SK-N-SH (cell line): ENCODE measurements at regions not wholly inside any gene's neighbourhood (a gene's known extent, or its start where the extent isn't known, plus 50 kb on each side); places are given as distances from the start of the nearest gene placed in this dataset.

Source experiments
- CTCF ChIA-PET: fragments of 300-600, 350-600 bp; formaldehyde crosslinking; extraction: SDS; loops from one replicate; lab custom pipeline; 2021; lab: Yijun Ruan, JAX
- POLR2A ChIA-PET: fragments of 350-600 bp; sonication (Branson Sonifier 250); formaldehyde crosslinking; extraction: SDS; loops from one replicate; lab custom pipeline; 2020; ENCODE audit warnings: antibody characterized with exemption, inconsistent platforms; lab: Yijun Ruan, JAX
- DNase-seq: peaks from one replicate; pipeline ENCODE4 v3.0.0; 2012
- H2AFZ ChIP-seq: fragments of 200-600 bp; sonication (generic); 2 replicates; pipeline ENCODE4 v1.8.1; 2016; ENCODE audit warnings: antibody characterized with exemption, mild to moderate bottlenecking, low read depth
- H3F3A ChIP-seq: fragments of 200-600 bp; sonication (generic); replicated peaks from 2 replicates; pipeline ENCODE3; 2016; ENCODE audit warnings: antibody characterized with exemption, mild to moderate bottlenecking; ENCODE audit not compliant: insufficient read depth
- H3K27ac ChIP-seq, 2 experiments: fragments of 200-500 bp in 1 of 2; fragments of 200-600 bp in 1 of 2; sonication (Bioruptor generic) in 1 of 2; sonication (generic), shearing (Covaris generic) in 1 of 2; 2 replicates each; pipeline versions ENCODE4 v1.5.1 to v1.6.1; 2014 to 2016; ENCODE audit warnings: low read depth in 2 of 2, inconsistent platforms in 1 of 2, low read length in 1 of 2, mild to moderate bottlenecking in 1 of 2, mixed read lengths in 1 of 2
- H3K27me3 ChIP-seq: fragments of 200-600 bp; sonication (generic), shearing (Covaris generic); 2 replicates; pipeline ENCODE4 v1.6.1; 2016; ENCODE audit warnings: mixed run types; ENCODE audit not compliant: insufficient read depth
- H3K36me3 ChIP-seq, 2 experiments: fragments of 200-500 bp in 1 of 2; fragments of 200-600 bp in 1 of 2; sonication (Bioruptor generic) in 1 of 2; sonication (generic) in 1 of 2; replicated peaks in 1 of 2; 2 replicates each; pipeline versions ENCODE3 to v1.5.1; 2014 to 2016; ENCODE audit warnings: low read length in 1 of 2, mild to moderate bottlenecking in 1 of 2; ENCODE audit not compliant: insufficient read depth in 2 of 2, control insufficient read depth in 1 of 2
- H3K4me1 ChIP-seq, 2 experiments: fragments of 200-500 bp in 1 of 2; fragments of 200-600 bp in 1 of 2; sonication (Bioruptor generic) in 1 of 2; sonication (generic), shearing (Covaris generic) in 1 of 2; 2 replicates each; pipeline versions ENCODE4 v1.5.1 to v1.6.1; 2014 to 2016; ENCODE audit warnings: low read depth in 1 of 2, low read length in 1 of 2, mixed run types in 1 of 2; ENCODE audit not compliant: insufficient read depth in 2 of 2, control insufficient read depth in 1 of 2
- H3K4me2 ChIP-seq: fragments of 200-600 bp; sonication (generic), shearing (Covaris generic); 2 replicates; pipeline ENCODE4 v1.6.1; 2017; ENCODE audit warnings: mixed run types
- H3K4me3 ChIP-seq, 2 experiments: fragments of 200-500 bp in 1 of 2; fragments of 200-600 bp in 1 of 2; sonication (Bioruptor generic) in 1 of 2; sonication (generic), shearing (Covaris generic) in 1 of 2; 2 replicates each; pipeline versions ENCODE4 v1.5.1 to v1.8.1; 2014 to 2016; ENCODE audit warnings: low read depth in 2 of 2, inconsistent platforms in 1 of 2, low read length in 1 of 2, mild to moderate bottlenecking in 1 of 2, mixed read lengths in 1 of 2, moderate library complexity in 1 of 2
- H3K79me2 ChIP-seq: fragments of 200-600 bp; sonication (generic); 2 replicates; pipeline ENCODE4 v1.8.1; 2017; ENCODE audit warnings: mild to moderate bottlenecking; ENCODE audit not compliant: insufficient read depth
- H3K9ac ChIP-seq: fragments of 200-600 bp; sonication (generic); 2 replicates; pipeline ENCODE4 v1.6.1; 2017; ENCODE audit warnings: mixed run types
- H3K9me2 ChIP-seq: fragments of 200-600 bp; sonication (generic); 2 replicates; pipeline ENCODE4 v1.6.1; 2017; ENCODE audit warnings: mixed run types
- H3K9me3 ChIP-seq: fragments of 200-600 bp; sonication (generic); 2 replicates; pipeline ENCODE4 v1.6.1; 2017; ENCODE audit warnings: mixed run types, mild to moderate bottlenecking, moderate library complexity
- H4K20me1 ChIP-seq: fragments of 200-600 bp; sonication (generic); 2 replicates; pipeline ENCODE4 v1.6.1; 2017; ENCODE audit warnings: mild to moderate bottlenecking, mixed run types; ENCODE audit not compliant: insufficient read depth
- EP300 ChIP-seq, 2 experiments: IDR thresholded peaks; 2 replicates each; pipeline versions ENCODE4 v1.4.0 to v1.6.1; 2012; ENCODE audit warnings: borderline replicate concordance in 1 of 2, low read depth in 1 of 2, low read length in 1 of 2
- EZH2phosphoT487 ChIP-seq: fragments of 200-600 bp; sonication (generic); IDR thresholded peaks from 2 replicates; pipeline ENCODE4 v1.6.1; 2017; ENCODE audit warnings: low read depth, mixed run types, mild to moderate bottlenecking, antibody characterized with exemption, moderate library complexity, borderline replicate concordance
- FOXM1 ChIP-seq: IDR thresholded peaks from 2 replicates; pipeline ENCODE4 v1.4.0; 2012; ENCODE audit warnings: low read depth, mild to moderate bottlenecking
- GABPA ChIP-seq: IDR thresholded peaks from 2 replicates; pipeline ENCODE4 v1.4.0; 2012; ENCODE audit warnings: low read depth, mild to moderate bottlenecking
- GATA2 ChIP-seq: sonication (generic); formaldehyde crosslinking; IDR thresholded peaks from 2 replicates; pipeline ENCODE4 v1.5.0; 2020; ENCODE audit warnings: mild to moderate bottlenecking, missing genetic modification reagents
- MEF2A ChIP-seq: IDR thresholded peaks from 2 replicates; pipeline ENCODE4 v1.4.0; 2012; ENCODE audit warnings: low read depth, borderline replicate concordance
- MXI1 ChIP-seq: IDR thresholded peaks from 2 replicates; pipeline ENCODE4 v1.6.1; 2012; ENCODE audit warnings: mild to moderate bottlenecking, low read depth, low read length, improper control_type of control experiment
- NFIC ChIP-seq: IDR thresholded peaks from 2 replicates; pipeline ENCODE4 v1.4.0; 2012; ENCODE audit warnings: borderline replicate concordance
- NRF1 ChIP-seq: IDR thresholded peaks from 2 replicates; pipeline ENCODE4 v1.6.1; 2012; ENCODE audit warnings: low read depth, mild to moderate bottlenecking, low read length
- RCOR1 ChIP-seq: fragments of 150-350 bp; IDR thresholded peaks from 2 replicates; pipeline ENCODE4 v1.6.1; 2017; ENCODE audit warnings: antibody characterized with exemption, low read length
- RXRA ChIP-seq: IDR thresholded peaks from 2 replicates; pipeline ENCODE4 v1.4.0; 2012; ENCODE audit warnings: low read depth, mild to moderate bottlenecking, borderline replicate concordance
- SIN3A ChIP-seq: IDR thresholded peaks from 2 replicates; pipeline ENCODE4 v1.6.1; 2012; ENCODE audit warnings: low read depth, mild to moderate bottlenecking, low read length, moderate library complexity, borderline replicate concordance
- YY1 ChIP-seq: IDR thresholded peaks from 2 replicates; pipeline ENCODE4 v1.4.0; 2012; ENCODE audit warnings: low read depth, mild to moderate bottlenecking
- WGBS: methylation state at CpG from one replicate; pipeline ENCODE4 v1.1.6; 2017; ENCODE audit warnings: low lambda C conversion rate; 5-methylcytosine and 5-hydroxymethylcytosine counted together
- TF ChIP-seq, protein P1 (sequence below): fragments of 150-350 bp; IDR thresholded peaks from 2 replicates; pipeline ENCODE4 v1.6.1; 2017; ENCODE audit warnings: antibody characterized with exemption, low read length, low read depth, borderline replicate concordance
- TF ChIP-seq, protein P2 (sequence below): fragments of 200-600 bp; sonication (generic); IDR thresholded peaks from 2 replicates; pipeline ENCODE4 v1.6.1; 2017; ENCODE audit warnings: antibody characterized with exemption, mild to moderate bottlenecking, moderate library complexity
- TF ChIP-seq, protein P3 (sequence below): IDR thresholded peaks from 2 replicates; pipeline ENCODE4 v1.6.1; 2012; ENCODE audit warnings: mild to moderate bottlenecking, low read depth, low read length, moderate library complexity

DNA sequence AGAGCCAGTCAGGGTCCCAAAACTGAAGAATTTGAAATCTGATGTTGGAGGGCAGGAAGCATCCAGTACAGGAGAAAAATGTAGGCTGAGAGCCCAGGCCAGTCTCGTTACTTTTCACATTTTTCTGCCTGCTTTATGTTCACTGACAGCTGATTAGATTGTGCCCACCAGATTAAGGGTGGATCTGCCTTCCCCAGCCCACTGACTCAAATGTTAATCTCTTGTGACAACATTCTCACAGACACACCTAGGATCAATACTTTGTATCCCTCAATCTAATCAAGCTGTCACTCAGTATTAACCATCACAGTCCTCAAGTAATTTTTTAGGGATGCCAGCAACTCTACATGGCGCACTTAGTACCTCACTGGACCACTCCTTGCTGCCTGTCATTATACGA is 1345.3 kb downstream of the FAM181B start:
- DNase-seq, result no peak
- Histone ChIP-seq H3K27me3 (no peaks in the 10 kb centered on the region), H3K4me3 (no peak overlapping the region), H3K9me2 (no peaks in the 10 kb centered on the region), H4K20me1 (no peaks in the 10 kb centered on the region), H2AFZ (no peak overlapping the region), H3K36me3 (no peaks in the 10 kb centered on the region), H3F3A (no peaks in the 10 kb centered on the region), H3K9ac (no peak overlapping the region), H3K79me2 (no peaks in the 10 kb centered on the region), H3K27ac (no peak overlapping the region), H3K4me2 (no peak overlapping the region), H3K9me3 (no peaks in the 10 kb centered on the region), H3K4me1 (no peaks in the 10 kb centered on the region)
- ChIA-PET CTCF (no interaction called here), POLR2A (no interaction called here)
- no peak for TF ChIP-seq EZH2phosphoT487
- TF ChIP-seq NRF1, result no peak
- no peak for TF ChIP-seq RXRA
- TF ChIP-seq, protein P1, sequence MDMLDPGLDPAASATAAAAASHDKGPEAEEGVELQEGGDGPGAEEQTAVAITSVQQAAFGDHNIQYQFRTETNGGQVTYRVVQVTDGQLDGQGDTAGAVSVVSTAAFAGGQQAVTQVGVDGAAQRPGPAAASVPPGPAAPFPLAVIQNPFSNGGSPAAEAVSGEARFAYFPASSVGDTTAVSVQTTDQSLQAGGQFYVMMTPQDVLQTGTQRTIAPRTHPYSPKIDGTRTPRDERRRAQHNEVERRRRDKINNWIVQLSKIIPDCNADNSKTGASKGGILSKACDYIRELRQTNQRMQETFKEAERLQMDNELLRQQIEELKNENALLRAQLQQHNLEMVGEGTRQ, result no peak
- TF ChIP-seq, protein P2, sequence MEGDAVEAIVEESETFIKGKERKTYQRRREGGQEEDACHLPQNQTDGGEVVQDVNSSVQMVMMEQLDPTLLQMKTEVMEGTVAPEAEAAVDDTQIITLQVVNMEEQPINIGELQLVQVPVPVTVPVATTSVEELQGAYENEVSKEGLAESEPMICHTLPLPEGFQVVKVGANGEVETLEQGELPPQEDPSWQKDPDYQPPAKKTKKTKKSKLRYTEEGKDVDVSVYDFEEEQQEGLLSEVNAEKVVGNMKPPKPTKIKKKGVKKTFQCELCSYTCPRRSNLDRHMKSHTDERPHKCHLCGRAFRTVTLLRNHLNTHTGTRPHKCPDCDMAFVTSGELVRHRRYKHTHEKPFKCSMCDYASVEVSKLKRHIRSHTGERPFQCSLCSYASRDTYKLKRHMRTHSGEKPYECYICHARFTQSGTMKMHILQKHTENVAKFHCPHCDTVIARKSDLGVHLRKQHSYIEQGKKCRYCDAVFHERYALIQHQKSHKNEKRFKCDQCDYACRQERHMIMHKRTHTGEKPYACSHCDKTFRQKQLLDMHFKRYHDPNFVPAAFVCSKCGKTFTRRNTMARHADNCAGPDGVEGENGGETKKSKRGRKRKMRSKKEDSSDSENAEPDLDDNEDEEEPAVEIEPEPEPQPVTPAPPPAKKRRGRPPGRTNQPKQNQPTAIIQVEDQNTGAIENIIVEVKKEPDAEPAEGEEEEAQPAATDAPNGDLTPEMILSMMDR, result no peak
- TF ChIP-seq YY1, result no peak
- TF ChIP-seq RCOR1, result no peak
- no peak for TF ChIP-seq NFIC
- no peak for TF ChIP-seq GATA2 (CRISPR knock-in tag)
- TF ChIP-seq, protein P3, sequence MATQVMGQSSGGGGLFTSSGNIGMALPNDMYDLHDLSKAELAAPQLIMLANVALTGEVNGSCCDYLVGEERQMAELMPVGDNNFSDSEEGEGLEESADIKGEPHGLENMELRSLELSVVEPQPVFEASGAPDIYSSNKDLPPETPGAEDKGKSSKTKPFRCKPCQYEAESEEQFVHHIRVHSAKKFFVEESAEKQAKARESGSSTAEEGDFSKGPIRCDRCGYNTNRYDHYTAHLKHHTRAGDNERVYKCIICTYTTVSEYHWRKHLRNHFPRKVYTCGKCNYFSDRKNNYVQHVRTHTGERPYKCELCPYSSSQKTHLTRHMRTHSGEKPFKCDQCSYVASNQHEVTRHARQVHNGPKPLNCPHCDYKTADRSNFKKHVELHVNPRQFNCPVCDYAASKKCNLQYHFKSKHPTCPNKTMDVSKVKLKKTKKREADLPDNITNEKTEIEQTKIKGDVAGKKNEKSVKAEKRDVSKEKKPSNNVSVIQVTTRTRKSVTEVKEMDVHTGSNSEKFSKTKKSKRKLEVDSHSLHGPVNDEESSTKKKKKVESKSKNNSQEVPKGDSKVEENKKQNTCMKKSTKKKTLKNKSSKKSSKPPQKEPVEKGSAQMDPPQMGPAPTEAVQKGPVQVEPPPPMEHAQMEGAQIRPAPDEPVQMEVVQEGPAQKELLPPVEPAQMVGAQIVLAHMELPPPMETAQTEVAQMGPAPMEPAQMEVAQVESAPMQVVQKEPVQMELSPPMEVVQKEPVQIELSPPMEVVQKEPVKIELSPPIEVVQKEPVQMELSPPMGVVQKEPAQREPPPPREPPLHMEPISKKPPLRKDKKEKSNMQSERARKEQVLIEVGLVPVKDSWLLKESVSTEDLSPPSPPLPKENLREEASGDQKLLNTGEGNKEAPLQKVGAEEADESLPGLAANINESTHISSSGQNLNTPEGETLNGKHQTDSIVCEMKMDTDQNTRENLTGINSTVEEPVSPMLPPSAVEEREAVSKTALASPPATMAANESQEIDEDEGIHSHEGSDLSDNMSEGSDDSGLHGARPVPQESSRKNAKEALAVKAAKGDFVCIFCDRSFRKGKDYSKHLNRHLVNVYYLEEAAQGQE, result no peak
- no peak for TF ChIP-seq MXI1
- TF ChIP-seq SIN3A, result no peak
- TF ChIP-seq FOXM1, result no peak
- no peak for TF ChIP-seq MEF2A
- TF ChIP-seq EP300 (IDR thresholded peaks at IDR 0.05; ENCODE audit: borderline replicate concordance in 1 of 2, low read depth in 1 of 2, low read length in 1 of 2), result no peak
- no peak for TF ChIP-seq GABPA
- WGBS, result 35% methylated on average over 3 of the region's 3 CpGs
